Transverse colon (tissue), 4 donors: ENCODE measurements at regions not wholly inside any gene's neighbourhood (a gene's known extent, or its start where the extent isn't known, plus 50 kb on each side); places are given as distances from the start of the nearest gene placed in this dataset.

Experiments
- DNase-seq: peaks from one replicate; pipeline ENCODE4 v3.0.0-alpha.2; 2019
- H3K27ac ChIP-seq, 4 donors: fragments of 200-600 bp; sonication (generic); 2 replicates each; pipeline ENCODE4 v1.5.1; 2016 to 2018; ENCODE audit warnings: inconsistent platforms in 4 of 4
- H3K27me3 ChIP-seq: fragments of 200-600 bp; sonication (generic); 2 replicates; pipeline ENCODE4 v1.5.1; 2017; ENCODE audit warnings: inconsistent platforms
- H3K36me3 ChIP-seq, 4 donors: fragments of 200-600 bp; sonication (generic); 2 replicates each; pipeline ENCODE4 v1.5.1; 2017 to 2019; ENCODE audit warnings: inconsistent platforms in 4 of 4
- H3K4me1 ChIP-seq, 4 donors: fragments of 200-600 bp; sonication (generic); 2 replicates each; pipeline ENCODE4 v1.5.1; 2017 to 2020; ENCODE audit warnings: inconsistent platforms in 4 of 4
- H3K4me3 ChIP-seq, 4 donors: fragments of 200-600 bp; sonication (generic); 1 replicate in 1 of 4; 2 replicates in 3 of 4; pipeline versions ENCODE4 v1.5.1 to v1.6.1; 2017 to 2019; ENCODE audit warnings: inconsistent platforms in 4 of 4
- H3K9me3 ChIP-seq, 2 donors: fragments of 200-600 bp; sonication (generic); 2 replicates each; pipeline ENCODE4 v1.5.1; 2017 to 2019; ENCODE audit warnings: inconsistent platforms in 2 of 2
- CTCF ChIP-seq, 5 experiments: fragments of 200-600 bp in 3 of 5; fragments of 450-650 bp in 2 of 5; sonication (generic) in 3 of 5; IDR thresholded peaks; 1 replicate in 2 of 5; 2 replicates in 3 of 5; pipeline ENCODE4 v1.5.1; 2016 to 2017; ENCODE audit warnings: antibody characterized with exemption in 5 of 5, inconsistent platforms in 3 of 5, mild to moderate bottlenecking in 2 of 5, moderate library complexity in 1 of 5
- EP300 ChIP-seq: sonication (generic); formaldehyde crosslinking; IDR thresholded peaks from one replicate; pipeline ENCODE4 v1.6.1; 2017; ENCODE audit warnings: antibody characterized with exemption, low read depth
- POLR2A ChIP-seq: fragments of 450-650 bp; IDR thresholded peaks from one replicate; pipeline ENCODE4 v1.6.1; 2016; ENCODE audit warnings: antibody characterized with exemption, mild to moderate bottlenecking, moderate library complexity
- POLR2AphosphoS5 ChIP-seq, 3 donors: sonication (generic); formaldehyde crosslinking; IDR thresholded peaks; one replicate each; pipeline ENCODE4 v1.6.1; 2016; ENCODE audit warnings: antibody characterized with exemption in 3 of 3
- WGBS, 2 donors: methylation state at CpG; one replicate each; pipeline ENCODE4 v1.1.5; 2018; ENCODE audit warnings: low coverage in 1 of 2; 5-methylcytosine and 5-hydroxymethylcytosine counted together
- in situ Hi-C, 4 donors: fragments of 200-750 bp; cut with MboI; loops; one replicate each; pipeline versions ENCODE4 v1.15.0 to v1.15.1; 2017; ENCODE audit warnings: low sequenced_read_pairs in 3 of 4, low pct_ligation_motif_present in 1 of 4, low pct_unique_long_range_greater_than_20kb in 1 of 4
- intact Hi-C: fragments of 100-400 bp; cut with DNase I; formaldehyde crosslinking; loops from one replicate; pipeline ENCODE4 v1.15.1; 2023; ENCODE audit warnings: low total_unique reads

DNA sequence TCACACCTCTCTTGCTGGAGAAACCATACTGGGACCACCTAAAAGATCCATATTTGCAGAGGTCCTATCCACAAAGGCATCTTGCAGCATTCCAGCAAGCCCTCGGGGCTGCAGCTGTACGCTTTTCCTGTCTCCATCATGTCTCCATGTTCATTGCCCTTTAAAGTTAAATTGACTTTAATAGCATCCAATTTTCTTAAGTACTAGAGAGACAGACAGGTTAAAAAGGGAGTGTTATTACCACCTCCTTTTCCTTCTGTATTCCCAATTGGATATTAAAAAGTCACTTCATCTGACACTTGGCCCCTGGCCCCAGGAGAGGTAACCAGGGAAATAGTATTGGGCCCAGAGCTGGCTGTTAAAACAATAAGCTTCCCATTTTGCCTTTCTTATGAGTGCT, 178.6 kb downstream of the UNC5CL start:
- no peaks in the 10 kb centered on the region for H3K36me3 ChIP-seq
- in situ Hi-C loops, result no loop called here
- intact Hi-C loops, result no loop called here
- no peak for TF ChIP-seq CTCF (IDR thresholded peaks at IDR 0.05)
- no peak for TF ChIP-seq POLR2AphosphoS5 (IDR thresholded peaks at IDR 0.05)
- TF ChIP-seq POLR2A, result no peak
- no peak for TF ChIP-seq EP300
- no peak overlapping the region for H3K27ac ChIP-seq
- 60 to 80% methylated on average over 2 of the region's 2 CpGs for WGBS, 2 donors
- H3K4me1 ChIP-seq, result no peaks in the 10 kb centered on the region
- no peak overlapping the region for H3K4me3 ChIP-seq
- no peak for DNase-seq
- no peaks in the 10 kb centered on the region for H3K27me3 ChIP-seq
- H3K9me3 ChIP-seq, result no peaks in the 10 kb centered on the region

DNA sequence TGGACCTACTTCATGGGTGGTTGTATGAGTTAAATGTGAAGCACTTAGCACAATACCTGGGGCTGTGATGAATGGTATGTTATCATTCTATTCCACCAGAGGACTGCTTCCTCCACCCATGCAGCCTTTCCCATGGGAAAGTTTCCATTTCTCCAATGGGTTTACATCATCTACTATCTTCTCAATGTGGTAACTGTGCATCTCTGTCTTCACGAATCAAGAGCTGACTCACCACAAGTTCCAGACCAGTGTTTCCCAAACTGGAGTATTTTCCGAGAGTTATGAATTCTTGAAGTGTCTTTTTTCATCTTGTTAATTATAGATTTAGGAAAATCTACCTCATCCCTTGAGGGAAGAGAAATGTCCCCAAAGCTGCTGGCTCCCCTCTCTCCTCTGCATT, 182.8 kb downstream of the UNC5CL start:
- in situ Hi-C loops, result no loop called here
- 80 to 88% methylated on average over 2 of the region's 2 CpGs for WGBS, 2 donors
- TF ChIP-seq POLR2AphosphoS5 (IDR thresholded peaks at IDR 0.05) (no peak), EP300 (no peak), POLR2A (no peak), CTCF (IDR thresholded peaks at IDR 0.05) (no peak)

DNA sequence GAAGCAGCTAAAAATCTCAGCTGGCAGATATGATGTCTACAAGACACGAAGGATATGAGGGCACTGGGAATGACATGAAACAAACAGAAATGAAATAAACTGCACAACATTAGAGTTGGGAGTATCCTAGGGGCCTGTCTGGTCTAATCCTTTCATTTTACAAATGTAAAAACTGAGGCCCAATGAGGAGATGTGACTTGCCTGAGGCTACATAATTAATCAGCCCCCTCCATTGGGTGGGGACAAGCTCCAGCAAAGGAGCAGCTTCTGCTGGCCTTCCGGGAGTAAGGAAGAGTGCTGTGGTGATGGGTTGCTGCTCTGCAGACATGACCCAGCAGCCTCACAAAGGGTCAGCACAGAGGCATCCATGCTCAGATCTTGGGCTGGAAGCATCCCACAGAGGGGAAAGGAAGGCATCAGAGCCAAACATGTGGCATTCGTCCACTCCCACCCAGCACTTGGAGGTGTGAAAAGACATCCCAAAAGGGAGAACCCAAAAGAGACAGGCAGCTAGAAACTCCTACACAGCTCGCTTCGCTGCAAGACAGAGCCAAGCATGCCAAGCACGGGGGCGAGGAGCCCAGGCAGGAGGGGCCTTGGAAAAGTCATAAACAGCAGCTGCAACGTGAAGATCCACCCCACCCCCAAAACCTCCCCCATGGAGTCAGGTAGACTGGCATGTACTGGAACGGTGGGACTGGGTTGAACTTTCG, 183.7 kb downstream of the UNC5CL start:
- in situ Hi-C loops, result no loop called here
- DNase-seq, result no peak
- Histone ChIP-seq H3K27ac (no peak overlapping the region), H3K27me3 (no peaks in the 10 kb centered on the region), H3K4me3 (no peak overlapping the region), H3K9me3 (no peaks in the 10 kb centered on the region), H3K4me1 (no peaks in the 10 kb centered on the region), H3K36me3 (no peaks in the 10 kb centered on the region)
- TF ChIP-seq POLR2AphosphoS5 (IDR thresholded peaks at IDR 0.05) (no peak), EP300 (no peak), POLR2A (no peak), CTCF (IDR thresholded peaks at IDR 0.05) (no peak)
- intact Hi-C loops, result no loop called here
- 74 to 80% methylated on average over 1 to 10 of the region's 10 CpGs for WGBS, 2 donors

More for the DNA sequence above, 182.8 kb downstream of the UNC5CL start:
- Histone ChIP-seq H3K4me1 (no peaks in the 10 kb centered on the region), H3K9me3 (no peaks in the 10 kb centered on the region), H3K27me3 (no peaks in the 10 kb centered on the region), H3K36me3 (no peaks in the 10 kb centered on the region), H3K27ac (no peak overlapping the region), H3K4me3 (no peak overlapping the region)
- DNase-seq, result no peak
- intact Hi-C loops, result no loop called here

DNA sequence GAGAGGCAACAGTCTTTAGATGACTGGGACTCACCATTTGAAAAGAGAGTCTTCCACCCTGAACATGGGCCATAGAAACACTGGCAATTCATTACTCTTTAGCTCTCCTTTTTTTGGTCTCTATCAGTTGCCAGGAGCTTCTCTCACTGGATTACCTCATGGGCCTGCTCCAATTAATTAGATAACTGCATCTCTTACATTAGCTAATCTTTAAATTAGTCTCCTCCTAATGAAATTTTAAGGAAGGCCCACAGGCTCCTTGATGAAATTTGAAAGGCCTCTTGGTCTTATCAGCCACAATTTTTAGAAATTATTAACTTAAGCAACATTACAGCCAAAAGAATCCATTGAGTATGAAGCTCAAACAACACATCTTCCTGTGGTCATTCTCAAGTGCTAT, 184.4 kb downstream of the UNC5CL start:
- Histone ChIP-seq H3K4me3 (no peak overlapping the region), H3K27ac (no peak overlapping the region), H3K4me1 (no peaks in the 10 kb centered on the region), H3K9me3 (no peaks in the 10 kb centered on the region), H3K36me3 (no peaks in the 10 kb centered on the region), H3K27me3 (no peaks in the 10 kb centered on the region)
- in situ Hi-C loops, result no loop called here
- intact Hi-C loops, result no loop called here
- TF ChIP-seq CTCF (IDR thresholded peaks at IDR 0.05) (no peak), POLR2A (no peak), EP300 (no peak), POLR2AphosphoS5 (IDR thresholded peaks at IDR 0.05) (no peak)
- no peak for DNase-seq
